HepG2 (cell line): ENCODE measurements at regions not wholly inside any gene's neighbourhood (a gene's known extent, or its start where the extent isn't known, plus 50 kb on each side); places are given as distances from the start of the nearest gene placed in this dataset.
A peak's percentile ranks its signal among the peaks of the same experiment; 100 is the strongest.

ENCODE experiments used
- ATAC-seq: fragments of 200-7000 bp; cut with Tn5 transposase; 3 replicates; pipeline ENCODE4 v1.9.1; 2020; ENCODE audit warnings: mild to moderate bottlenecking, moderate library complexity
- BruUV-seq: library from RNA; stranded (reverse); fragments of 400-500 nt; replicated peaks from 2 replicates; lab custom pipeline; 2021; lab: Mats Ljungman, UMichigan
- CTCF ChIA-PET: fragments of 300-600 bp; formaldehyde crosslinking; extraction: SDS; loops from one replicate; lab custom pipeline; 2021; ENCODE audit warnings: low total read pairs, inconsistent platforms, low intra/inter-chr PET ratio; lab: Yijun Ruan, JAX
- POLR2A ChIA-PET: fragments of 350-600 bp; sonication (Branson Sonifier 250); formaldehyde crosslinking; loops from one replicate; lab custom pipeline; 2020; ENCODE audit warnings: antibody characterized with exemption, inconsistent platforms; lab: Yijun Ruan, JAX
- DNase-seq: peaks from one replicate; pipeline ENCODE4 v3.0.0-alpha.2; 2015; ENCODE audit warnings: low spot score
- FAIRE-seq: peaks from 3 replicates; lab custom pipeline; 2011; peaks lifted over from hg19 to GRCh38; lab: Jason Lieb, UNC
- H2AFZ ChIP-seq: one replicate; pipeline ENCODE4 v1.6.1; 2011; ENCODE audit warnings: low read length, inconsistent platforms
- H3K27ac ChIP-seq: fragments of 300-600 bp; 3 replicates; pipeline ENCODE4 v1.8.0; 2011; ENCODE audit warnings: mixed run types, mild to moderate bottlenecking, mixed read lengths, low read length, inconsistent platforms; ENCODE audit not compliant: insufficient read depth; ENCODE audit errors: extremely low read length
- H3K27me3 ChIP-seq, 2 experiments: fragments of 200-600 bp in 1 of 2; 2 replicates in 1 of 2; 3 replicates in 1 of 2; pipeline versions ENCODE4 v1.6.0 to v1.8.0; 2011; ENCODE audit warnings: low read length in 2 of 2, mild to moderate bottlenecking in 2 of 2, moderate library complexity in 2 of 2, inconsistent platforms in 1 of 2; ENCODE audit not compliant: insufficient read depth in 2 of 2, control insufficient read depth in 1 of 2
- H3K36me3 ChIP-seq, 2 experiments: fragments of 200-600 bp in 1 of 2; replicated peaks in 1 of 2; 2 replicates in 1 of 2; 3 replicates in 1 of 2; pipeline versions ENCODE4 v1.5.1 to v1.8.0; 2011; ENCODE audit warnings: low read length in 2 of 2, inconsistent platforms in 1 of 2; ENCODE audit not compliant: insufficient read depth in 2 of 2, control insufficient read depth in 1 of 2
- H3K4me1 ChIP-seq: 2 replicates; pipeline ENCODE4 v1.5.1; 2012; ENCODE audit warnings: low read length, inconsistent platforms; ENCODE audit not compliant: insufficient read depth
- H3K4me2 ChIP-seq: 2 replicates; pipeline ENCODE4 v1.6.0; 2011; ENCODE audit warnings: low read depth, low read length, inconsistent platforms
- H3K4me3 ChIP-seq, 3 experiments: fragments of 200-600 bp in 1 of 3; sonication (generic), shearing (Covaris generic) in 1 of 3; replicated peaks in 1 of 3; 2 replicates each; pipeline ENCODE4 v1.5.1; 2011 to 2016; ENCODE audit warnings: low read length in 3 of 3, inconsistent platforms in 2 of 3, low read depth in 2 of 3, mild to moderate bottlenecking in 2 of 3, control low read depth in 1 of 3, mixed read lengths in 1 of 3; ENCODE audit not compliant: insufficient read depth in 1 of 3
- H3K79me2 ChIP-seq: one replicate; pipeline ENCODE4 v1.6.1; 2011; ENCODE audit warnings: low read length, inconsistent platforms; ENCODE audit not compliant: insufficient read depth
- H3K9ac ChIP-seq: 2 replicates; pipeline ENCODE4 v1.6.0; 2011; ENCODE audit warnings: mild to moderate bottlenecking, low read depth, low read length, inconsistent platforms; ENCODE audit not compliant: insufficient read depth
- H3K9me3 ChIP-seq: 2 replicates; pipeline ENCODE4 v1.5.1; 2012; ENCODE audit warnings: mild to moderate bottlenecking, low read length
- H4K20me1 ChIP-seq: 2 replicates; pipeline ENCODE4 v1.6.0; 2011; ENCODE audit warnings: inconsistent platforms, mild to moderate bottlenecking, low read length, moderate library complexity; ENCODE audit not compliant: insufficient read depth
- ATF7 ChIP-seq, 2 experiments: fragments of 450-650 bp in 1 of 2; sonication (generic) in 1 of 2; formaldehyde crosslinking in 1 of 2; IDR thresholded peaks; 2 replicates each; pipeline versions ENCODE4 v1.4.0 to v1.6.1; 2016 to 2020; ENCODE audit warnings: antibody characterized with exemption in 1 of 2, mild to moderate bottlenecking in 1 of 2, missing genetic modification reagents in 1 of 2
- CREB1 ChIP-seq, 2 experiments: fragments of 450-650 bp in 1 of 2; IDR thresholded peaks; 2 replicates each; pipeline ENCODE4 v1.6.1; 2016 to 2017; ENCODE audit warnings: control low read depth in 1 of 2, mild to moderate bottlenecking in 1 of 2, missing compliant biosample characterization in 1 of 2, missing genetic modification characterization in 1 of 2
- PAF1 ChIP-seq: IDR thresholded peaks from 2 replicates; pipeline ENCODE4 v1.6.1; 2016; ENCODE audit warnings: missing genetic modification reagents, missing compliant biosample characterization
- ZKSCAN8 ChIP-seq: IDR thresholded peaks from 2 replicates; pipeline ENCODE4 v1.6.1; 2016; ENCODE audit warnings: borderline replicate concordance, missing genetic modification reagents, missing compliant biosample characterization
- WGBS: methylation state at CpG from one replicate; pipeline ENCODE4 v1.1.6; 2017; ENCODE audit warnings: low lambda C conversion rate; 5-methylcytosine and 5-hydroxymethylcytosine counted together
- in situ Hi-C: cut with HindIII; loops from 2 replicates; pipeline ENCODE4 v1.10.0; 2017; ENCODE audit warnings: low pct_unique_long_range_greater_than_20kb; ENCODE audit not compliant: extremely low pct_ligation_motif_present
- intact Hi-C: fragments of 100-400 bp; cut with micrococcal nuclease; formaldehyde crosslinking; loops from one replicate; pipeline ENCODE4 v1.10.0; 2022; ENCODE audit not compliant: unreplicated experiment
- TF ChIP-seq, protein P1 (sequence below): sonication (generic); formaldehyde crosslinking; conservative IDR thresholded peaks from 2 replicates; pipeline ENCODE4 v1.4.0; 2020; ENCODE audit warnings: missing genetic modification reagents

DNA sequence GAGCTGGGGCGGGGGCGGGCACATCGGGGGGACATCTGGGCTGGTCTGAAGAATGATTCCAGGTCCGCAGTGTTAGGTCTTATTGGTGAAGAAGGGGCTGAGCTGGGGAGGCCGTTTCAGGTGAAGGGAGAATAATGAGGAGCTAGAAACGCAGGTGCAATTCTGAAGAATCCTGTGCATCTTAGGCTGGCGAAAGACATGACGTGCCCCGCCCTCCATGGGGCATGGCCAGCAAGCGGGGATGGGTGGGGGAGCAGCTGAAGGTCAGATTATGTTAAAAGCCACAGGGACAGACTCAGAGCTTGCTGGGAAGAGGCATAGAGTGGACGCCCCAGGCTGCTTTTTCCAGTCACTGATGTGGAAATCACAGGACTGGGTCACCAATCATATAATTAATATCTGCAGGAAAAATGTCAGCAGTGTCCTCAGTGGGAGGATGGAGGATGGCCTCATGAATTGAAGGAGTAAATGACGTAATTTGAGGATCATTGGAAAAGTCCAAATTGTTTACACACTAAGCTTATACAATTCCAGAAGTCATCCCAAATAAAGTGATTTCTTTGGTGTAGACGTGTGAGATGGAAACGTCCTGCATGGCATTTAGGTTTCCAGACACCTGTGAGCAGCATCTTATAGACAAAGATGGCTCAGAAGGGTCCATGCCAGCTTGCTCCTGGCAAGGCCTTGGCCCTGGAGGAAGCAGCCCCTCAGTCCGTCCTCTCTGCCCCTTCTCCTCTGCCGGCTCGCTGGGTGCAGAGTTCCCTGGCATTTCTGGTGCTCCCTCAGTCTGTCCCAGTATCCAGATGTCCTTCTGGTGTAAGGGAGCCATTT lies 109.6 kb upstream of the FRMD1 start:
- H3K4me2 ChIP-seq: no peak overlapping the region
- H4K20me1 ChIP-seq: no peaks in the 10 kb centered on the region
- no peaks in the 10 kb centered on the region for H3K9me3 ChIP-seq
- no peaks in the 10 kb centered on the region for H3K79me2 ChIP-seq
- no peak for DNase-seq
- no peaks in the 10 kb centered on the region for H3K36me3 ChIP-seq
- no peak overlapping the region for H3K27ac ChIP-seq
- H3K27me3 ChIP-seq: peaks cover 1 to 31% of the 10 kb centered on the region in 2 experiments; a peak in 4 of 5 replicates
- intact Hi-C loops (no loop called here), in situ Hi-C loops (no loop called here)
- WGBS: 30% methylated on average over 17 of the region's 17 CpGs
- ChIA-PET CTCF (no interaction called here), POLR2A (no interaction called here)
- H3K9ac ChIP-seq: no peak overlapping the region
- H3K4me1 ChIP-seq: peaks cover 13% of the 10 kb centered on the region
- no peak for FAIRE-seq
- no peak overlapping the region for H2AFZ ChIP-seq
- H3K4me3 ChIP-seq: no peak overlapping the region
- TF ChIP-seq, protein P1, sequence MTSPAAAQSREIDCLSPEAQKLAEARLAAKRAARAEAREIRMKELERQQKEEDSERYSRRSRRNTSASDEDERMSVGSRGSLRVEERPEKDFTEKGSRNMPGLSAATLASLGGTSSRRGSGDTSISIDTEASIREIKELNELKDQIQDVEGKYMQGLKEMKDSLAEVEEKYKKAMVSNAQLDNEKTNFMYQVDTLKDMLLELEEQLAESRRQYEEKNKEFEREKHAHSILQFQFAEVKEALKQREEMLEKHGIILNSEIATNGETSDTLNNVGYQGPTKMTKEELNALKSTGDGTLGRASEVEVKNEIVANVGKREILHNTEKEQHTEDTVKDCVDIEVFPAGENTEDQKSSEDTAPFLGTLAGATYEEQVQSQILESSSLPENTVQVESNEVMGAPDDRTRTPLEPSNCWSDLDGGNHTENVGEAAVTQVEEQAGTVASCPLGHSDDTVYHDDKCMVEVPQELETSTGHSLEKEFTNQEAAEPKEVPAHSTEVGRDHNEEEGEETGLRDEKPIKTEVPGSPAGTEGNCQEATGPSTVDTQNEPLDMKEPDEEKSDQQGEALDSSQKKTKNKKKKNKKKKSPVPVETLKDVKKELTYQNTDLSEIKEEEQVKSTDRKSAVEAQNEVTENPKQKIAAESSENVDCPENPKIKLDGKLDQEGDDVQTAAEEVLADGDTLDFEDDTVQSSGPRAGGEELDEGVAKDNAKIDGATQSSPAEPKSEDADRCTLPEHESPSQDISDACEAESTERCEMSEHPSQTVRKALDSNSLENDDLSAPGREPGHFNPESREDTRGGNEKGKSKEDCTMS (CRISPR knock-in tag): no peak
- peak; percentile 84; the same call in 1 of the 2 replicates for TF ChIP-seq ATF7 (IDR thresholded peaks at IDR 0.05)
- TF ChIP-seq ATF7 (CRISPR knock-in tag; IDR thresholded peaks at IDR 0.05): no peak
- no peak for TF ChIP-seq PAF1 (CRISPR knock-in tag)
- no peak for TF ChIP-seq ZKSCAN8 (CRISPR knock-in tag)
- TF ChIP-seq CREB1 (IDR thresholded peaks at IDR 0.05): peak; percentile 56
- no peak for TF ChIP-seq CREB1 (CRISPR knock-in tag; IDR thresholded peaks at IDR 0.05)
- ATAC-seq: no peak
- no TSS peak for BruUV-seq
